Hypothalamus (tissue), 51 donors: ENCODE measurements at regions not wholly inside any gene's neighbourhood (a gene's known extent, or its start where the extent isn't known, plus 50 kb on each side); places are given as distances from the start of the nearest gene placed in this dataset.
"Not testable (repeated sequence)": the region's sequence is repeated elsewhere in the genome, so short reads cannot be mapped to it uniquely, and the experiment has no call there.

ENCODE experiments used
- DNase-seq, 51 donors: peaks; one replicate each; lab custom pipeline; 2025; lab: John Stamatoyannopoulos, UW

GRCh38 chr20:53678990-53679596, 85.5 kb upstream of the ZNF217 start:
- DNase-seq, result peak in 1 of 51 donors; percentile 55

- no peak for DNase-seq
Measured at GRCh38 chr20:53678315-53678989, 84.8 kb upstream of the ZNF217 start.

- DNase-seq, result peak in 11 of 51 donors; percentile 3 to 37 (median 15)
Measured at GRCh38 chr20:53677447-53678314, 84.0 kb upstream of the ZNF217 start.

- no peak for DNase-seq
Measured at GRCh38 chr20:53676987-53677386, 83.3 kb upstream of the ZNF217 start.

GRCh38 chr20:53676519-53676822, 82.8 kb upstream of the ZNF217 start:
- DNase-seq, result no peak

GRCh38 chr20:53672484-53673129, 79.0 kb upstream of the ZNF217 start:
- no peak for DNase-seq

- no peak for DNase-seq
Measured at GRCh38 chr20:53671370-53671769, 77.7 kb upstream of the ZNF217 start.

- DNase-seq, result not testable (repeated sequence)
Measured at GRCh38 chr20:53669517-53670313, 76.1 kb upstream of the ZNF217 start.

- no peak for DNase-seq
Measured at GRCh38 chr20:53668992-53669391, 75.4 kb upstream of the ZNF217 start.

GRCh38 chr20:53666144-53666543, 72.5 kb upstream of the ZNF217 start:
- no peak for DNase-seq

GRCh38 chr20:53664121-53664520, 70.5 kb upstream of the ZNF217 start:
- no peak for DNase-seq

- DNase-seq, result not testable (repeated sequence)
Measured at GRCh38 chr20:53663521-53663920, 69.9 kb upstream of the ZNF217 start.

- DNase-seq, result no peak
Measured at GRCh38 chr20:53662595-53662994, 69.0 kb upstream of the ZNF217 start.

- no peak for DNase-seq
Measured at GRCh38 chr20:53660947-53661381, 67.3 kb upstream of the ZNF217 start.

GRCh38 chr20:53660078-53660909, 66.7 kb upstream of the ZNF217 start:
- DNase-seq, result peak in 18 of 51 donors; percentile 2 to 54 (median 12)

GRCh38 chr20:53658973-53659372, 65.3 kb upstream of the ZNF217 start:
- DNase-seq, result no peak

GRCh38 chr20:53658322-53658721, 64.7 kb upstream of the ZNF217 start:
- no peak for DNase-seq

- DNase-seq, result no peak
Measured at GRCh38 chr20:53657732-53658131, 64.1 kb upstream of the ZNF217 start.

GRCh38 chr20:53657279-53657678, 63.6 kb upstream of the ZNF217 start:
- DNase-seq, result no peak
